Cardiac muscle cell (in vitro differentiated cells and primary cell): ENCODE measurements at regions not wholly inside any gene's neighbourhood (a gene's known extent, or its start where the extent isn't known, plus 50 kb on each side); places are given as distances from the start of the nearest gene placed in this dataset.

Source experiments
- DNase-seq, 2 donors: peaks; one replicate each; pipeline versions ENCODE4 v3.0.0 to v3.0.0-alpha.2; 2010 to 2017; ENCODE audit warnings: low read depth in 1 of 2, low spot score in 1 of 2
- H3K27ac ChIP-seq: fragments of 200-600 bp; sonication (generic); 2 replicates; pipeline ENCODE4 v1.5.1; 2016
- H3K27me3 ChIP-seq: fragments of 200-600 bp; sonication (generic); 2 replicates; pipeline ENCODE4 v1.6.0; 2016; ENCODE audit warnings: control low read depth
- H3K36me3 ChIP-seq: fragments of 200-600 bp; sonication (generic); 2 replicates; pipeline ENCODE4 v1.5.1; 2016; ENCODE audit warnings: control low read depth
- H3K4me1 ChIP-seq: fragments of 200-600 bp; sonication (generic); 2 replicates; pipeline ENCODE4 v1.8.1; 2017; ENCODE audit warnings: low read depth, mild to moderate bottlenecking, mixed run types
- H3K4me3 ChIP-seq: fragments of 200-600 bp; sonication (generic); 2 replicates; pipeline ENCODE4 v1.5.1; 2016; ENCODE audit warnings: mild to moderate bottlenecking
- H3K9me3 ChIP-seq: fragments of 200-600 bp; sonication (generic); 2 replicates; pipeline ENCODE4 v1.5.1; 2017; ENCODE audit warnings: low read depth, mild to moderate bottlenecking, control low read depth
- TF ChIP-seq, protein P1 (sequence below): IDR thresholded peaks from 2 replicates; pipeline ENCODE4 v1.5.1; 2012; ENCODE audit warnings: low read depth, mild to moderate bottlenecking, low read length

DNA sequence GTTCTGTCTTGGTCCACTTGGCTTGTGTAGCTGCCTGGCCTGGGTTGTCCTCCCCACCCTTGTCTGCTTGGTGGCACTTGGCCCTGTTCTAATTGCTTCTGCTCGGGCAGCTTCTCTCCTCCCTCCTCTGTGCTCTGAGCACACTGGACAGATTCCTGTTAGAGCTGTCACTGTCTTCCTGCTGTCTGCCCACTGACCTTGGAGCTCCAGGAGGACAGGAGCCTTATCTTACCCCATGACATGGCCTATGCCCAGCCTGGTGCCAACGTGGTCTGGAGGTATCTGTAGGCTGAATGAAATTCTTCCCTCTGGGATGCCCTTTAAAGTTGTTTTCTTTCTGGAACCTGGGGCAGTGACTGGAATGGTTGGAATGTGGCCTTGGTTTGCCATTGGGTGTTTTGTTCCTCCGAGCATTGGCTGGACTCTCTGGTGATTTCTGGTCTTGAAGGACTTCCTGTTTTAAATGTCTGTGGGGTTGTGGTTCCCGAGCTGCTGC is 94.1 kb downstream of the FAM43A start:
- Histone ChIP-seq H3K9me3 (no peaks in the 10 kb centered on the region), H3K4me3 (no peak overlapping the region), H3K4me1 (no peaks in the 10 kb centered on the region), H3K36me3 (no peaks in the 10 kb centered on the region), H3K27me3 (no peaks in the 10 kb centered on the region), H3K27ac (no peak overlapping the region)
- TF ChIP-seq, protein P1, sequence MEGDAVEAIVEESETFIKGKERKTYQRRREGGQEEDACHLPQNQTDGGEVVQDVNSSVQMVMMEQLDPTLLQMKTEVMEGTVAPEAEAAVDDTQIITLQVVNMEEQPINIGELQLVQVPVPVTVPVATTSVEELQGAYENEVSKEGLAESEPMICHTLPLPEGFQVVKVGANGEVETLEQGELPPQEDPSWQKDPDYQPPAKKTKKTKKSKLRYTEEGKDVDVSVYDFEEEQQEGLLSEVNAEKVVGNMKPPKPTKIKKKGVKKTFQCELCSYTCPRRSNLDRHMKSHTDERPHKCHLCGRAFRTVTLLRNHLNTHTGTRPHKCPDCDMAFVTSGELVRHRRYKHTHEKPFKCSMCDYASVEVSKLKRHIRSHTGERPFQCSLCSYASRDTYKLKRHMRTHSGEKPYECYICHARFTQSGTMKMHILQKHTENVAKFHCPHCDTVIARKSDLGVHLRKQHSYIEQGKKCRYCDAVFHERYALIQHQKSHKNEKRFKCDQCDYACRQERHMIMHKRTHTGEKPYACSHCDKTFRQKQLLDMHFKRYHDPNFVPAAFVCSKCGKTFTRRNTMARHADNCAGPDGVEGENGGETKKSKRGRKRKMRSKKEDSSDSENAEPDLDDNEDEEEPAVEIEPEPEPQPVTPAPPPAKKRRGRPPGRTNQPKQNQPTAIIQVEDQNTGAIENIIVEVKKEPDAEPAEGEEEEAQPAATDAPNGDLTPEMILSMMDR: no peak
- no peak for DNase-seq

- Histone ChIP-seq H3K36me3 (no peaks in the 10 kb centered on the region), H3K9me3 (no peaks in the 10 kb centered on the region), H3K27ac (no peak overlapping the region), H3K4me1 (no peaks in the 10 kb centered on the region), H3K4me3 (no peak overlapping the region), H3K27me3 (no peaks in the 10 kb centered on the region)
- DNase-seq: no peak
- TF ChIP-seq, protein P1: no peak
These were observed 95.0 kb downstream of the FAM43A start for GRCh38 chr3:194780706-194781105.

DNA sequence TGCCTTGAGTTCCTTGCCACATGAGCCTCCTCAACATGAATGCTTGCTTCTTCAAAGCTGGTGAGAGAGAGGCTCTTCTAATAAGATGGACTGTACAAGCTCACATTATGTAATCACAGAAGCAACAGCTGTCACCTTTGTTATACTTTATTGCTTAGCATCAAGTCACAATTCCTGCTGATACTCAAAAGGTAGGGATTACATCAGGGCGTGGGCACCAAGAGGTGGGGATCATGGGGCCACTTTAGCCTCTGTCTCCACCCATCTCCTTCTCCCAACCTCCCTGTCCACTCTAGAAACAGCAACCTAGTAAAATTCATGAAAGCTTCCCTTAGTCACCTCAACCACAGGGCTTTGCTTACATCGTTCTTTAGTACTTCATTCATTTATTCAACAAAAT is 95.9 kb downstream of the FAM43A start:
- TF ChIP-seq, protein P1: no peak
- Histone ChIP-seq H3K27me3 (no peaks in the 10 kb centered on the region), H3K36me3 (no peaks in the 10 kb centered on the region), H3K4me3 (no peak overlapping the region), H3K27ac (no peak overlapping the region), H3K4me1 (no peaks in the 10 kb centered on the region), H3K9me3 (no peaks in the 10 kb centered on the region)
- no peak for DNase-seq

- no peaks in the 10 kb centered on the region for H3K27me3 ChIP-seq
- H3K27ac ChIP-seq: no peak overlapping the region
- H3K4me1 ChIP-seq: no peaks in the 10 kb centered on the region
- no peaks in the 10 kb centered on the region for H3K36me3 ChIP-seq
- TF ChIP-seq, protein P1: no peak
- no peak for DNase-seq
- no peak overlapping the region for H3K4me3 ChIP-seq
- no peaks in the 10 kb centered on the region for H3K9me3 ChIP-seq
These were observed 97.2 kb downstream of the FAM43A start for GRCh38 chr3:194782698-194783404.

- TF ChIP-seq, protein P1: no peak
- Histone ChIP-seq H3K27me3 (no peaks in the 10 kb centered on the region), H3K4me3 (no peak overlapping the region), H3K36me3 (no peaks in the 10 kb centered on the region), H3K4me1 (no peaks in the 10 kb centered on the region), H3K9me3 (no peaks in the 10 kb centered on the region), H3K27ac (no peak overlapping the region)
- DNase-seq: no peak
These were observed 98.7 kb downstream of the FAM43A start for GRCh38 chr3:194784361-194784760.
